Mesothelial cell of epicardium (in vitro differentiated cells): ENCODE measurements at regions not wholly inside any gene's neighbourhood (a gene's known extent, or its start where the extent isn't known, plus 50 kb on each side); places are given as distances from the start of the nearest gene placed in this dataset.

Experiments used
- DNase-seq, 2 experiments: peaks; one replicate each; pipeline ENCODE4 v3.0.0; 2021; ENCODE audit warnings: low spot score in 2 of 2; ENCODE audit not compliant: unreplicated experiment in 2 of 2
- H3K27ac Mint-ChIP-seq: 2 replicates; pipeline ENCODE4 v1.8.0; 2021; ENCODE audit warnings: mixed read lengths
- H3K27me3 Mint-ChIP-seq: 2 replicates; pipeline ENCODE4 v1.8.0; 2021; ENCODE audit warnings: low read depth, mixed read lengths
- H3K36me3 Mint-ChIP-seq: 2 replicates; pipeline ENCODE4 v1.8.0; 2021; ENCODE audit warnings: mixed read lengths
- H3K4me1 Mint-ChIP-seq: 2 replicates; pipeline ENCODE4 v1.8.0; 2021; ENCODE audit warnings: mixed read lengths
- H3K4me3 Mint-ChIP-seq: 2 replicates; pipeline ENCODE4 v1.8.0; 2021; ENCODE audit warnings: mild to moderate bottlenecking, moderate library complexity, mixed read lengths
- H3K9me3 Mint-ChIP-seq: 2 replicates; pipeline ENCODE4 v1.8.0; 2021; ENCODE audit warnings: mixed read lengths
- TF ChIP-seq, protein P1 (sequence below): fragments of 200-600 bp; sonication (generic); IDR thresholded peaks from one replicate; pipeline ENCODE4 v1.5.0; 2021; ENCODE audit warnings: antibody characterized with exemption; ENCODE audit not compliant: unreplicated experiment

DNA sequence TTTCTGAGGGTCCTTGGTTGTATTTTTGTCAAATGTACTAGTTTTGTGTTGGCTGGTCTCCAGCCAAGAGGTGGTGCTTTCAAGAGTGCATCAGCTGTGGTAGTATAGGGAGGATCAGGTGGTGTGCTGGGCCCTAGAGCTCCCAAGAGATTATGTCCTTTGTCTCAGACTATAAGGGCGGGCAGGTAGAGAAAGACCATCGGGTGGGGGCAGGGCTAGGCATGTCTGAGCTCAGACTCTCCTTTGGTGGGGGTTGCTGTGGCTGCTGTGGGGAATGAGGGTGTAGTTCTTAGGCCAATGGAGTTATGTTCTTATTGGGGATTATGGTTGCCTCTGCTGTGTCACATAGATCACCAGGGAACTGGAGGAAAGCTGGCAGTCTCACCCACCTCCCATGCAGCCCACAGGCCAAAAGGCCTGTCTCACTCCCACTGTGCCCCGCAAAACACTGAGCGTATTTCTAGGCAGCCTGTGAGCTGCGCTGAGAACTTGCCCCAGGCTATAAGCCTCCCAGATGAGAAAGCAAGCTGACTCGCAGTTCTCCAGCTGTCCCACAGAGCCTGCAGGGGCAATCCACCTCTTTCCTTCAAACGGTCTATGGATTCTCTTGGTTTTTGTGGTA lies 1066.7 kb downstream of the GRM8 start:
- peak overlapping the region; percentile 1 for H3K4me3 Mint-ChIP-seq
- DNase-seq, result peak in 1 of 2 experiments; percentile 37
- peaks cover 32% of the 10 kb centered on the region for H3K9me3 Mint-ChIP-seq
- TF ChIP-seq, protein P1, sequence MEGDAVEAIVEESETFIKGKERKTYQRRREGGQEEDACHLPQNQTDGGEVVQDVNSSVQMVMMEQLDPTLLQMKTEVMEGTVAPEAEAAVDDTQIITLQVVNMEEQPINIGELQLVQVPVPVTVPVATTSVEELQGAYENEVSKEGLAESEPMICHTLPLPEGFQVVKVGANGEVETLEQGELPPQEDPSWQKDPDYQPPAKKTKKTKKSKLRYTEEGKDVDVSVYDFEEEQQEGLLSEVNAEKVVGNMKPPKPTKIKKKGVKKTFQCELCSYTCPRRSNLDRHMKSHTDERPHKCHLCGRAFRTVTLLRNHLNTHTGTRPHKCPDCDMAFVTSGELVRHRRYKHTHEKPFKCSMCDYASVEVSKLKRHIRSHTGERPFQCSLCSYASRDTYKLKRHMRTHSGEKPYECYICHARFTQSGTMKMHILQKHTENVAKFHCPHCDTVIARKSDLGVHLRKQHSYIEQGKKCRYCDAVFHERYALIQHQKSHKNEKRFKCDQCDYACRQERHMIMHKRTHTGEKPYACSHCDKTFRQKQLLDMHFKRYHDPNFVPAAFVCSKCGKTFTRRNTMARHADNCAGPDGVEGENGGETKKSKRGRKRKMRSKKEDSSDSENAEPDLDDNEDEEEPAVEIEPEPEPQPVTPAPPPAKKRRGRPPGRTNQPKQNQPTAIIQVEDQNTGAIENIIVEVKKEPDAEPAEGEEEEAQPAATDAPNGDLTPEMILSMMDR, result no peak
- peaks cover 15% of the 10 kb centered on the region for H3K4me1 Mint-ChIP-seq
- no peaks in the 10 kb centered on the region for H3K27me3 Mint-ChIP-seq
- H3K27ac Mint-ChIP-seq, result peak overlapping the region; percentile 39
- no peaks in the 10 kb centered on the region for H3K36me3 Mint-ChIP-seq

GRCh38 chr7:126179916-126180315 lies 1072.8 kb downstream of the GRM8 start:
- Mint-ChIP-seq H3K27ac (no peak overlapping the region), H3K9me3 (peaks cover 31% of the 10 kb centered on the region), H3K36me3 (no peaks in the 10 kb centered on the region), H3K4me1 (no peaks in the 10 kb centered on the region), H3K4me3 (no peak overlapping the region), H3K27me3 (no peaks in the 10 kb centered on the region)
- TF ChIP-seq, protein P1, result no peak
- no peak for DNase-seq

- Mint-ChIP-seq H3K36me3 (no peaks in the 10 kb centered on the region), H3K27ac (no peak overlapping the region), H3K4me3 (no peak overlapping the region), H3K4me1 (no peaks in the 10 kb centered on the region), H3K9me3 (peaks cover 29% of the 10 kb centered on the region), H3K27me3 (no peaks in the 10 kb centered on the region)
- DNase-seq, result no peak
- TF ChIP-seq, protein P1, result no peak
Observed at GRCh38 chr7:126178865-126179264, 1073.9 kb downstream of the GRM8 start.

GRCh38 chr7:126177782-126178181 lies 1075.0 kb downstream of the GRM8 start:
- Mint-ChIP-seq H3K27ac (no peak overlapping the region), H3K27me3 (no peaks in the 10 kb centered on the region), H3K9me3 (peaks cover 30% of the 10 kb centered on the region), H3K36me3 (no peaks in the 10 kb centered on the region), H3K4me3 (no peak overlapping the region), H3K4me1 (no peaks in the 10 kb centered on the region)
- TF ChIP-seq, protein P1, result no peak
- no peak for DNase-seq

GRCh38 chr7:126166645-126167044 lies 1086.1 kb downstream of the GRM8 start:
- TF ChIP-seq, protein P1, result no peak
- Mint-ChIP-seq H3K4me3 (no peak overlapping the region), H3K27me3 (no peaks in the 10 kb centered on the region), H3K9me3 (peaks cover 15% of the 10 kb centered on the region), H3K36me3 (no peaks in the 10 kb centered on the region), H3K27ac (no peak overlapping the region), H3K4me1 (no peaks in the 10 kb centered on the region)
- DNase-seq, result no peak

GRCh38 chr7:126163647-126164046 lies 1089.1 kb downstream of the GRM8 start:
- no peak overlapping the region for H3K27ac Mint-ChIP-seq
- H3K9me3 Mint-ChIP-seq, result peaks cover 21% of the 10 kb centered on the region
- no peak overlapping the region for H3K4me3 Mint-ChIP-seq
- H3K27me3 Mint-ChIP-seq, result no peaks in the 10 kb centered on the region
- TF ChIP-seq, protein P1, result no peak
- DNase-seq, result no peak
- no peaks in the 10 kb centered on the region for H3K4me1 Mint-ChIP-seq
- no peaks in the 10 kb centered on the region for H3K36me3 Mint-ChIP-seq
